Skeletal muscle tissue (tissue), 3 donors: ENCODE measurements at regions not wholly inside any gene's neighbourhood (a gene's known extent, or its start where the extent isn't known, plus 50 kb on each side); places are given as distances from the start of the nearest gene placed in this dataset.

ENCODE experiments used
- H3K27ac ChIP-seq: one replicate; pipeline ENCODE4 v1.7.0; 2013; ENCODE audit warnings: mild to moderate bottlenecking, low read depth, low read length, inconsistent platforms
- H3K27me3 ChIP-seq, 3 donors: one replicate each; pipeline ENCODE4 v1.7.0; 2013; ENCODE audit warnings: low read length in 3 of 3; ENCODE audit not compliant: control insufficient read depth in 3 of 3, insufficient read depth in 3 of 3
- H3K36me3 ChIP-seq, 3 donors: one replicate each; pipeline ENCODE4 v1.7.0; 2013; ENCODE audit warnings: low read length in 3 of 3; ENCODE audit not compliant: control insufficient read depth in 3 of 3, insufficient read depth in 3 of 3
- H3K4me1 ChIP-seq, 3 donors: one replicate each; pipeline ENCODE4 v1.7.0; 2013; ENCODE audit warnings: low read length in 3 of 3, mild to moderate bottlenecking in 3 of 3; ENCODE audit not compliant: control insufficient read depth in 3 of 3, insufficient read depth in 3 of 3
- H3K4me3 ChIP-seq, 3 donors: one replicate each; pipeline ENCODE4 v1.7.0; 2013; ENCODE audit warnings: low read length in 3 of 3
- H3K9ac ChIP-seq, 3 donors: one replicate each; pipeline ENCODE4 v1.7.0; 2013; ENCODE audit warnings: low read length in 3 of 3, mild to moderate bottlenecking in 3 of 3, moderate library complexity in 2 of 3, low read depth in 1 of 3
- H3K9me3 ChIP-seq, 3 donors: one replicate each; pipeline ENCODE4 v1.7.0; 2013; ENCODE audit warnings: low read length in 3 of 3; ENCODE audit not compliant: control insufficient read depth in 3 of 3
- donor health status: Osteomylitis.

GRCh38 chr14:85241022-85241855, 288.7 kb upstream of the FLRT2 start:
- Histone ChIP-seq H3K27me3 (no peaks in the 10 kb centered on the region), H3K4me3 (peak overlapping the region in 2 of 3 donors; percentile 16 to 23), H3K27ac (no peak overlapping the region), H3K9ac (peak overlapping the region in 1 of 3 donors; percentile 18), H3K4me1 (peaks cover 0 to 8% (median 5%) of the 10 kb centered on the region in 3 donors), H3K9me3 (no peaks in the 10 kb centered on the region), H3K36me3 (no peaks in the 10 kb centered on the region)

DNA sequence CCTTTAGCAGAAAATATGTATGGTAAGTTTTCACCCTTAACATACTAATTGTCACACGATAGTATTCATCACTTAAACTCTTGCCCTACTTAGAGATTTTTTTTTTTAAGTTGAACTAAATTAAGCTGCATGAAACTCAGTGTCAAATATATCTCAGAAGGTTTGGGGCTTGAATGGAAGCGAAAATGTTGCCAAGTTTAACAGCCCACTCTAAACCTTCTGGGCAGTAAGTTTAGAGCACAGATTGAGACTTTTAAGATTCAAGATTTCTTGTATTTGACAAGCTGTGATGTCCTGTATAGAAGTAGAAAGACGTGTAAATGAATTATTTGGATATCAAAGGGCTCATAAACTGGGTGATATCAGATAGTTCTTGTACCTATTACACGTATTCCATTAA, 287.3 kb upstream of the FLRT2 start:
- no peak overlapping the region for H3K4me3 ChIP-seq
- no peak overlapping the region for H3K9ac ChIP-seq
- H3K4me1 ChIP-seq, result peaks cover 0 to 8% (median 5%) of the 10 kb centered on the region in 3 donors
- H3K36me3 ChIP-seq, result no peaks in the 10 kb centered on the region
- H3K27me3 ChIP-seq, result no peaks in the 10 kb centered on the region
- H3K9me3 ChIP-seq, result no peaks in the 10 kb centered on the region
- no peak overlapping the region for H3K27ac ChIP-seq

GRCh38 chr14:85243321-85243720, 286.6 kb upstream of the FLRT2 start:
- H3K9me3 ChIP-seq, result no peaks in the 10 kb centered on the region
- no peak overlapping the region for H3K9ac ChIP-seq
- no peak overlapping the region for H3K4me3 ChIP-seq
- peaks cover 0 to 8% (median 5%) of the 10 kb centered on the region in 3 donors for H3K4me1 ChIP-seq
- no peaks in the 10 kb centered on the region for H3K36me3 ChIP-seq
- H3K27me3 ChIP-seq, result no peaks in the 10 kb centered on the region
- no peak overlapping the region for H3K27ac ChIP-seq

DNA sequence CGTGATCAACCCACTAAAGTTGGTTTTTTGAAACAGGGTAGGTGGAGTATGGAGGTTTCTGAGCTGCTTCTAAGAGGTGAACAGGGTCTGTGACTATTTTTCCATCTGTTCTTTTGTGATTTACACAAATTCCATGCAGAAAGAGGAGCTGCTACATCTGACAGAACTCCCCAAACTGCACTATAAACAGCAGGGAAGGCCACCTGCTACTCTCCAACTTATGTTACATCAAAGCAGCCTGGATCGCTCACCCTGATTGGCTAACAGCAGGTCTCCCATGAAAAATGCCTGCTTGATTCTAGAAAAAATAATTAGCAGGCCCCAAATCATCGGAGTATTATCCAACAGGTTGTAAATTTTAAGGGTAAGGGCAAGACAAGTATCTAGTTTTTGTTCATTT, 282.9 kb upstream of the FLRT2 start:
- no peaks in the 10 kb centered on the region for H3K27me3 ChIP-seq
- no peaks in the 10 kb centered on the region for H3K9me3 ChIP-seq
- no peaks in the 10 kb centered on the region for H3K4me1 ChIP-seq
- H3K27ac ChIP-seq, result no peak overlapping the region
- no peaks in the 10 kb centered on the region for H3K36me3 ChIP-seq
- H3K9ac ChIP-seq, result no peak overlapping the region
- H3K4me3 ChIP-seq, result no peak overlapping the region

GRCh38 chr14:85248881-85249635, 280.9 kb upstream of the FLRT2 start:
- Histone ChIP-seq H3K9me3 (no peaks in the 10 kb centered on the region), H3K27me3 (no peaks in the 10 kb centered on the region), H3K4me1 (no peaks in the 10 kb centered on the region), H3K9ac (no peak overlapping the region), H3K27ac (no peak overlapping the region), H3K4me3 (no peak overlapping the region), H3K36me3 (no peaks in the 10 kb centered on the region)

- Histone ChIP-seq H3K27me3 (no peaks in the 10 kb centered on the region), H3K9ac (no peak overlapping the region), H3K9me3 (no peaks in the 10 kb centered on the region), H3K4me3 (no peak overlapping the region), H3K36me3 (no peaks in the 10 kb centered on the region), H3K4me1 (no peaks in the 10 kb centered on the region), H3K27ac (no peak overlapping the region)
Measured at GRCh38 chr14:85250414-85251189, 279.3 kb upstream of the FLRT2 start.

DNA sequence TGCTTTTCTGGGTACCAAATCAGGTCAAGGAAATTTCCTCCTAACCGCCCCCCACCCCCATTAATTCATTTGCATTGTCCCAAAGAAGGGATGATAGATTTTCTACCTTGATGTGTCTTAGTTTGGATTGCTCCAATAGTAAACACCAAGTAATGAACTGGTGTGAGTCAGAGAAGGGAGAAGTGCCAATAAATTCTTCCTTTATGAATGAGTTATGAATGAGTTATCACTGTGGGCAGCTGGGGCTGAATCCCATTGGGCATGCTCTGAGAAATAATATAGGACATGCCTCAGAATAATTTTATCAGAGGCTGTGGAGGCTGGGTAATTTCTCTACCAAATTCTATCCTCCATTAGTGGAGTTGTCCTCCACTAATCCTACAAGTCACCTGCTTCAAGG, 277.9 kb upstream of the FLRT2 start:
- H3K9me3 ChIP-seq, result no peaks in the 10 kb centered on the region
- no peaks in the 10 kb centered on the region for H3K27me3 ChIP-seq
- H3K4me1 ChIP-seq, result no peaks in the 10 kb centered on the region
- no peak overlapping the region for H3K9ac ChIP-seq
- no peaks in the 10 kb centered on the region for H3K36me3 ChIP-seq
- H3K27ac ChIP-seq, result no peak overlapping the region
- H3K4me3 ChIP-seq, result no peak overlapping the region

- Histone ChIP-seq H3K4me3 (no peak overlapping the region), H3K9me3 (no peaks in the 10 kb centered on the region), H3K4me1 (no peaks in the 10 kb centered on the region), H3K36me3 (no peaks in the 10 kb centered on the region), H3K27me3 (no peaks in the 10 kb centered on the region), H3K27ac (no peak overlapping the region), H3K9ac (no peak overlapping the region)
Measured at GRCh38 chr14:85254711-85255110, 275.2 kb upstream of the FLRT2 start.

DNA sequence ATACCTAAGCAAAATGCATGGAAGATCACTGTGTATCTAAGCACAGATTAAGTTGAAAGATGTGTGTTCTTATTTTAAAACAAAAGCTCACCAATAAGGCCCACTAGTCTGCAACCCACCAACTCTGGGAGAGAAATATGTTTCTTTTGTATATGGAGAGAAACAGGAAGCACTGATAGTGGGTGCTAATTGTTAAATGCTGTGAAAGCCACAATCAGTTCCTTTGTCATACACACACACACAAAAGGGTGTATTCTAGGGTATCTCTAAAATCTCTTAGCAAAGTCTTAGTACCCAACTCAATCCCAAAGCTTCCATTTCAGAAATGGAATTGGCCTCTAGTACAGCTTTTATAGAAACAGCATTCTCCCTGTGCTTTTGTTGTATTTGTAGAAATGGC, 272.7 kb upstream of the FLRT2 start:
- Histone ChIP-seq H3K9ac (no peak overlapping the region), H3K4me3 (no peak overlapping the region), H3K27me3 (no peaks in the 10 kb centered on the region), H3K9me3 (no peaks in the 10 kb centered on the region), H3K27ac (no peak overlapping the region), H3K4me1 (no peaks in the 10 kb centered on the region), H3K36me3 (no peaks in the 10 kb centered on the region)
